WI38 (cell line): ENCODE measurements at regions not wholly inside any gene's neighbourhood (a gene's known extent, or its start where the extent isn't known, plus 50 kb on each side); places are given as distances from the start of the nearest gene placed in this dataset.

Source experiments
- H3K4me3 ChIP-seq: 2 replicates; pipeline ENCODE4 v1.5.1; 2011; ENCODE audit warnings: low read depth, mild to moderate bottlenecking, control low read depth, low read length
- TF ChIP-seq, protein P1 (sequence below): IDR thresholded peaks from 2 replicates; pipeline ENCODE4 v1.5.1; 2012; ENCODE audit warnings: low read depth, mild to moderate bottlenecking, control low read depth, low read length

DNA sequence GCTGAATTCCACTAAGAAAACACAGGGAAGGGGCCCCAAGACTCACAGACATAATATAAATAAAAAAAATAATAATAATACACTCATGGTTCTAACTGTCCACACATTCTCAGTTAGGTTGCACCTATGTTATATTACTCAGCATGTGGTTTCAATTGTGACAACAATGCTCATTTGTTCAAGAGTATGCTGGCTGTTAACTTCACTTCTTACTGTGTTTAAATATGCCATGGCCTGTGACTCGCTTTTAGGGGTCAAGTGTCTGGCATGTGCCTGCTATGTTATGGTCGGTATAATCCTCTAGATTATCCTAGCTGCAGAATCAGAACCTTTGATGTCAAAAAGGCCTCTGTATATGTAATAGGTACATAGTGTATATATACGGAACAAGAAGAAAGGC is 324.8 kb upstream of the INTU start:
- TF ChIP-seq, protein P1, sequence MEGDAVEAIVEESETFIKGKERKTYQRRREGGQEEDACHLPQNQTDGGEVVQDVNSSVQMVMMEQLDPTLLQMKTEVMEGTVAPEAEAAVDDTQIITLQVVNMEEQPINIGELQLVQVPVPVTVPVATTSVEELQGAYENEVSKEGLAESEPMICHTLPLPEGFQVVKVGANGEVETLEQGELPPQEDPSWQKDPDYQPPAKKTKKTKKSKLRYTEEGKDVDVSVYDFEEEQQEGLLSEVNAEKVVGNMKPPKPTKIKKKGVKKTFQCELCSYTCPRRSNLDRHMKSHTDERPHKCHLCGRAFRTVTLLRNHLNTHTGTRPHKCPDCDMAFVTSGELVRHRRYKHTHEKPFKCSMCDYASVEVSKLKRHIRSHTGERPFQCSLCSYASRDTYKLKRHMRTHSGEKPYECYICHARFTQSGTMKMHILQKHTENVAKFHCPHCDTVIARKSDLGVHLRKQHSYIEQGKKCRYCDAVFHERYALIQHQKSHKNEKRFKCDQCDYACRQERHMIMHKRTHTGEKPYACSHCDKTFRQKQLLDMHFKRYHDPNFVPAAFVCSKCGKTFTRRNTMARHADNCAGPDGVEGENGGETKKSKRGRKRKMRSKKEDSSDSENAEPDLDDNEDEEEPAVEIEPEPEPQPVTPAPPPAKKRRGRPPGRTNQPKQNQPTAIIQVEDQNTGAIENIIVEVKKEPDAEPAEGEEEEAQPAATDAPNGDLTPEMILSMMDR: no peak
- H3K4me3 ChIP-seq: no peak overlapping the region

DNA sequence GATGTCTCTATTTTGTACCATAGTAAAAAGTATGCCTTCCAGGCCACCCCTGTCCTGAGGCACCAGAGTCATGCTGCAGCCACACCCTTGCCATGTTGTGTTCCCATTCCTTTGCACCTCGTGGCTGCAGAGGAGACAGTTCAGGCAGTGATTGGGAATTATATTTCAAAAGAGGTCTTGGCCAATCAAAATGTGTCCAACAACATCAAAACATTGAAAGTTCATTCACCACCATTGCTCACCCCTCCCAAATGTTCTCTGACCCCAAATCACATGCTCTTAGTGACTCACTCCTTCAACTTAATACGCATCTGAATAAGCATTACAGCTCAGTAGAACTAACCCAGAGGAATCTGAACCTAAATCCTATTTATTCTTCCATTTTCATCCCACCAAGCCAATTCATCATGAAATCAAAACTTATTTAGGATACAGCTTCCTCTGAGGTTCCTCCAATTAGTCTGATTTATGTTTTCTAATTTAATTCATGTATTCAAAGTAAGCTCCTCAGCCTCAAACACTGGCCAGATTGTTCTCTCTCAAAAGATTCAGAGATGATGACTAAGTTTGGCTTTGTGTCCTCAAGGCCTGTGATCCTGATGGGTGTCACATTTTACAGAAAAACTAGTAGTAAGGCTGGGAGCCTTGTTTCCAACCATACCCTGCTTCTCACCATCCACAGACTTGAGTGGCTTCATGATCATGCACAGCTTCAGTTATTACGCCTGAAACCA is 323.2 kb upstream of the INTU start:
- H3K4me3 ChIP-seq: no peak overlapping the region
- TF ChIP-seq, protein P1: no peak

DNA sequence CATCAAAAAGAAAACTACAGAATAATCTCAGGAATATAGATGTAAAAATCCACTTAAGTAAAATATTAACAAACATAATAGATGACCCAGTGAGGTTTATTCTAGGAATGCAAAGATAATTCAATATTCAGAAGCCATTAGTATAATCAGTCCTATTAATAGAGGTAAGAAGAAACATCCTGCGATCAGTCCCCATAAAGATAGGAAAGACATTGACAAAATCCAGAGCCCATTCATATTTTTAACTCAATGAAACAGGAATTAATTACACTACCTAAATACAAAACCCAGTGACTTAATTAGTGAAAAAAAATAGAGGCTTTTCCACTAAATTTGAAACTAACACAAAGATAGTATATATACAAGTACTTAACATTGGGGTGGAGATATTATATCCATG is 321.4 kb upstream of the INTU start:
- TF ChIP-seq, protein P1: no peak
- no peak overlapping the region for H3K4me3 ChIP-seq

DNA sequence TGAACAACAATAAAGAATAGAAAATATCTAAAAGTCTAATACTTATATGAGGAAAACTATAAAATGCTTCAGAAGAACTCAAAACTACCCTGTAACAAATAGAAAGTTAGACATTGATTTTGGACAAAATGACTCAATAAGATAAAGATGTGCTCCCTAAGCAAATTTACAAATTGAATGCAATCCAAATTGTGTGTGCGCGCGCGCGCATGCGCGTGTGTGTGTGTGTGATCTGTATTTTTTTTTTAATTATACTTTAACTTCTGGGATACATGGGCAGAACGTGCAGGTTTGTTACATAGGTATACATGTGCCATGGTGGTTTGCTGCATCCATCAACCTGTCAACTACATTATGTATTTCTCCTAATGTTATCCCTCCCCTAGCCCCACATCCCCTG is 320.8 kb upstream of the INTU start:
- TF ChIP-seq, protein P1: no peak
- no peak overlapping the region for H3K4me3 ChIP-seq

DNA sequence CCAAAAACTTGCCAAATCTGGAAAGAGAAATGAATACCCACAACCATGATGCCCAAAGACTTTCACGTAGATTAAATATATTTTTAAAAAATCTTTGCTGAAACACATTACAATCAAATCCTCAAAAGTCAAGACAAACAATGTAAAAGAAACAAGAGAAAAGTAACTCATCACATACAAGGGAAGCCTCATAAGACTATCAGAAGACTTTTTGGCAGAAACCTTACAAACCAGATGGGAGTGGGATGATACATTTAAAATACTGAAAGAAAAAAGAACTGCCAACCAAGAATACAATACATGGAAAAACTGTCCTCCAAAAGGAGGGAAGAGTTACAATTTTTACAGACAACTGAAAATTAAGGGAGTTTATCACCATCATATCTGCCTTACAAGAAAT is 319.0 kb upstream of the INTU start:
- no peak overlapping the region for H3K4me3 ChIP-seq
- TF ChIP-seq, protein P1: no peak

DNA sequence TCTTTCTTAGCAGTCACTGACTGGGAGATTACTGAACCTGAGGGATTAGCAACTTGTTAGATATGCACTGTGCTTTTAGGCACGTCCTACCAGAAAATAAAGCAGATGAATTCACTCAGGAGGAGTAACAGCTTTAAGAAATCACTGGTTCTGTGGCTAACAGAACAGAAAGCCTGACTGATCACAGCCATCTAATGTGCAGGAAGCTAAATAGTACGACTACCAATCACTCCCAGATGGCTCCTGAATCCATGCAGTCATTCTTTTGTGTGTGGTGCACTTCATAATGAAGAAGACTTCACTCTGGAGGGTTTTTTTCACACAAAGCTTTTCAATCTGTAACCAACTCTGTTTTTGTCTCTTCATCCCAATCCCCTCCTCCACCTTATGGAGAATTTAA is 305.3 kb upstream of the INTU start:
- H3K4me3 ChIP-seq: no peak overlapping the region
- TF ChIP-seq, protein P1: no peak

DNA sequence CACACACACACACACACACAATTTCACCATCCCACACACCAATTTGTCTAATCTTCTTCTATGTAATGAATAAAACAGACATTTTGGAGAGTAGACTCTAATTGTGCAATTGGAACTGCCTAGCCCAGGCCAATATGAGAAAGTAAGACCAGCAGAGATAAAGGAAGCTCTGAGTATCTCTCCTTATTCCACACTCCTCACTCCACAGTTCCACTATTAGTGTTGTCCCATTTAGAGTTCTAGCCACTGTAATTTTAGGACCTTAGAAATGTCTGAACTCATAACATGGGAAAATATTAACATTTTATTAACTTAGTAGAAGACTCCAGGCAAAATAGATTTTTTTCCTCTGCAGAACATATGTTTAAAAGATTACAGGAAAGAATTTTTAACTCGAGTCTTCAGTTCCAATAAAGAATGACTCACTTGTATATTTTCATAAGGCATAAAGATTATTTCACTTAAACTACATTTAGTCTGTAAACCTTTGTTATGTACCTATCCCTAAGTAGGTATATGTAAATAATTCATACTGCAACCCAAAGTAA is 297.6 kb upstream of the INTU start:
- TF ChIP-seq, protein P1: no peak

More for the DNA sequence above, 297.6 kb upstream of the INTU start:
- no peak overlapping the region for H3K4me3 ChIP-seq
